ENCODE measurements at regions not wholly inside any gene's neighbourhood (a gene's known extent, or its start where the extent isn't known, plus 50 kb on each side); places are given as distances from the start of the nearest gene placed in this dataset.
A peak's percentile ranks its signal among the peaks of the same experiment; 100 is the strongest.

DNA sequence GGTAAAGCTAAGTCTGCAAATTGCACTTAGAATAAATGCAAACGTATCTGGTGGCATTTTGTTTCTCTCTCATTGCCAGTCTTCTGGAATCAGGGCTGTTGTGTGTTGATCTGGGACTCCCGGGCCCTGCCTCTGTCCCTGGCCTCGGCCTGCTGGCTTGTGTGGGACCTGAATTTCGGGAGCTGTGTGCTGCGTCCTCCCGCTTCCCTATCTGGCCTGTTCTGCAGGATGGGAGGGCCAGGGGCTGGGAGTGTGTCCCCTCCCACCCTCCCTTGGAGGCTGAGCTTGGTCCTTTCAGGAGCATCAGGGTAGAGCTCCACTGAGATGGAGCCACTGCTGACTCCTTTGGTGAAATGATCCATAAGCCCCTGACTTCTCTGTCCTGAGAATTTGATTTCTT lies 118.5 kb downstream of the ACKR3 start:
- H3K27me3 Mint-ChIP-seq, result no peaks in the 10 kb centered on the region
- no peaks in the 10 kb centered on the region for H3K36me3 Mint-ChIP-seq
- H3K9me3 Mint-ChIP-seq, result no peaks in the 10 kb centered on the region
- no peak overlapping the region for H3K4me3 Mint-ChIP-seq
- H3K27ac Mint-ChIP-seq, result no peak overlapping the region
- DNase-seq, result no peak
- no peaks in the 10 kb centered on the region for H3K4me1 Mint-ChIP-seq

DNA sequence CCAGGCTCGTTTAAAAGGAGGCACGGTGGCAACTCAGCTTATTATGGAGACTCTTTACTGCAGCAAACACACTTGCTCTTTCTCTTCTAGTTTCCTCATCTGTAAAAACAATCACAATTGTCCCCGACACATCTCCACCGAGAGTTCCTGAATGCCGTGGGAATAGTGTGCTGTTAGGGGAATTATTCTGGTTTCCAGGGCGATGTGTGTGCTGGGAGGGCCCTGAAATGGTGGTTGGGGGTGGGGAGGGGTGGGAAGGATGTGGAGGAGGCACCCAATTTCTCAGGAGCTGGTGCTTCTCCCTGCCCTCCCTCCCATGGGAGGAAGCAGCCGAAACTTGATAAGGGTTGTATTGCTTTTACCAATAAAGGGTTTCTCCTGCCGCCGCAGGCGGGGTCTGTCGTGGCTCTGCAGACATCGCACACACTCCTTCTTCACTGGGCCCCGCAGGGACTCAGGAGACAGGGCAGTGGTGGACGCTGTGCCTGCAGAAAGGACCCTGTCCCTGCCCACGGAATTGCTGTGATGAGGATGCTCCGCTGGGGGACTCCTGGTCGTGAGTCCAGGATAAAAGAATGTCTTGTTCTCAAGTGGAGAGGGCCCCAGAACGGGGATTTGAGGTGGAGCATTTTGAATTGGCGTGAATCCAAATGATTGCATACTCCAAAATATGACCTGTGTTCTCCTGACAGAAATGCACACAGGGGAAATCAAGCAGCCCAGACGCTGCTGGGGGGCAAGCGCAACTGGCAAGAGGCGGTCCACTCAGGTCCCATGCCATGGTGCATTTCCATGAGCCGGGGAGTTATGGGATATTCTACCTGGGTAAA lies 119.2 kb downstream of the ACKR3 start:
- DNase-seq, result no peak
- H3K9me3 Mint-ChIP-seq, result no peaks in the 10 kb centered on the region
- H3K36me3 Mint-ChIP-seq, result no peaks in the 10 kb centered on the region
- no peak overlapping the region for H3K27ac Mint-ChIP-seq
- no peak overlapping the region for H3K4me3 Mint-ChIP-seq
- no peaks in the 10 kb centered on the region for H3K4me1 Mint-ChIP-seq
- H3K27me3 Mint-ChIP-seq, result no peaks in the 10 kb centered on the region

DNA sequence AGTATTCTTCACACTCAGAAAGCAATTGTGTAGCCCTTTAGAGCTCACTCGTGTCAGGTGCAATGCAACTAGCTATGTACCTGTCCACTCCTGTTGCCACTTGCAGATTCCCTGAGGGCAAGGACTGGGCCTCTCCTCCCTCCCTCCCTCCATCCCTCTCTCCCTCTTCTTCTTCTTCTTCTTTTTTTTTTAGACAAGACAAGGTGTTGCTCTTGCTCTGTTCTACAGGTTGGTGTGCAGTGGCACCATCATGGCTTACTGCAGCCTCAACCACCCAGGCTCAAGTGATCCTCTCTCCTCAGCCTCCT lies 119.7 kb downstream of the ACKR3 start:
- H3K4me1 Mint-ChIP-seq, result no peaks in the 10 kb centered on the region
- DNase-seq, result no peak
- H3K27ac Mint-ChIP-seq, result no peak overlapping the region
- no peaks in the 10 kb centered on the region for H3K9me3 Mint-ChIP-seq
- H3K36me3 Mint-ChIP-seq, result no peaks in the 10 kb centered on the region
- no peaks in the 10 kb centered on the region for H3K27me3 Mint-ChIP-seq
- H3K4me3 Mint-ChIP-seq, result no peak overlapping the region

DNA sequence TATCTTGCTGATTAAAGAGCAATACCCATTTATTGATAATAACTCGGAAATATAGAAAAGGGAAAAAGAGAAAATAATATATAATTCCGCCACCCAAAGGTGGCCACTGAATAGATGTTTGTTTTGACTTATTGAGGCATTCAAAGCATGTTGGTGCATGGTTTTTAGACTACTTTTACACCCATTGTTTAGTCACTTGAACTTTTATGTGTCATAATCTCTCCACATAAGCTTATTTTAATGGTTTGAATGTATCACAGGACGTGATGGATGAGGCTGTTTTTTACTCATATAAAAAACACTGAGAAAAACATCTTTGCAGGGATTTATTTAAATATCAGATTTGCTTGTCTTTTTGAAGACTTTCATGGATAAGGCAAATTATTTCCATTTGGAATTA lies 120.4 kb downstream of the ACKR3 start:
- Mint-ChIP-seq H3K9me3 (no peaks in the 10 kb centered on the region), H3K4me1 (no peaks in the 10 kb centered on the region), H3K4me3 (no peak overlapping the region), H3K27ac (no peak overlapping the region), H3K36me3 (no peaks in the 10 kb centered on the region), H3K27me3 (no peaks in the 10 kb centered on the region)
- no peak for DNase-seq

DNA sequence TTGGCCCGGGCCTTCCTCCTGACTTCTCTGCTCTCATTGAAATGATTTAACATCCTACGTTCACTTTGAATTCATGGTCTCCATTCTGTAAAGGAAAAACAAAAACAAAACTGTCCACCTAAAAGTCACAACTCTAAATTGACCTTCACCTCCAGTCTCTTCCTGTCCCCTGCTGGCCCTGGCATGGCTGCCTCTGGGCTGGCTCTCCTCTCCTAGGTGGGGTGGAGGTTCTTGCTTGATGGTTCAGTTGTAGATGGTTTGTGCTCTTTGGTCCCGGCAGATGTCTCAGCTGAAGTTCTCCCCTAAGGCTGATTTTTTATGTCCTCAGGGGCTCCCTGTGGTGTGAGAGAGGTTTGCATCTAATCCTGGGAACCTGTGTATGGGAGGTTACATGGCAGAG lies 121.1 kb downstream of the ACKR3 start:
- H3K36me3 Mint-ChIP-seq, result no peaks in the 10 kb centered on the region
- H3K27me3 Mint-ChIP-seq, result no peaks in the 10 kb centered on the region
- DNase-seq, result no peak
- no peak overlapping the region for H3K4me3 Mint-ChIP-seq
- H3K27ac Mint-ChIP-seq, result no peak overlapping the region
- no peaks in the 10 kb centered on the region for H3K4me1 Mint-ChIP-seq
- no peaks in the 10 kb centered on the region for H3K9me3 Mint-ChIP-seq

DNA sequence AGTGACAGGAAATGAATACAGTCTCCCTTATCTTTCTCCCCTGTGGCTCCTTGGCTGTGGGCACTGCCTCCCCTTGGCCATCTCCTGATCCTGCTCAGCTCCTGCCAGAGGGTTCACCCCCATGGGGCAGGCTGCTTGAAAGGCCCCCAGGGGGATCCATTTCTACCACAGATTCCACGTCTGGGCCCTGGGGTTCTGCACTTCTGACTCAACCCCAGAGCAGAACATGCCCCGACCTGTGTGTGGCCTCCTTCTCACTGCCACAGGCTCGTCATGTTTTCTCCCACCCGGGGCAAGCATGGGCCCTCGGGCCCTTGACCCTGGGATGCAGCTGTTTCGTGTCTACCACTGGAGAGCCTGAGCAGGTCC lies 122.2 kb downstream of the ACKR3 start:
- Mint-ChIP-seq H3K4me3 (no peak overlapping the region), H3K27ac (no peak overlapping the region), H3K9me3 (no peaks in the 10 kb centered on the region), H3K4me1 (no peaks in the 10 kb centered on the region), H3K36me3 (no peaks in the 10 kb centered on the region), H3K27me3 (no peaks in the 10 kb centered on the region)
- DNase-seq, result no peak

DNA sequence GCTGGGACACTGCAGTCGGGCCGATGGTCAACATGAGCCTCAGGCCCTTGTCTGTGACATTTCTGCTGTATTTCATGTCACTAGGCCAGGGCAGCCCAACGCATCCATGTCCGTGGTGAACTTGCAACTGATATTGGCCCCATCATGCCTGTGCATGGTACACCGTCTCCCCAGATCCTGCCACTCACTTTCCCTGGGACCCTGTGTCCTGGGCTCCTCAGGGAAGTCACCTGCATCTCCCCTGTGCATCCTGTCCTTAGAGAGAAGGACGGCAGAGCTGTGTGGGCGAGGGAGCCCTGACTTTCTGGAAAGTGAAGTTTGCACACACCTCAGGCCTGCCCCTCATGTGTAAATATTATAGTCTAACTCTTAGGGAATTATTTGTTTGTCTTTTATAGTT lies 123.3 kb downstream of the ACKR3 start:
- H3K27me3 Mint-ChIP-seq, result no peaks in the 10 kb centered on the region
- no peaks in the 10 kb centered on the region for H3K4me1 Mint-ChIP-seq
- no peaks in the 10 kb centered on the region for H3K9me3 Mint-ChIP-seq
- H3K4me3 Mint-ChIP-seq, result no peak overlapping the region
- H3K27ac Mint-ChIP-seq, result no peak overlapping the region
- no peak for DNase-seq
- H3K36me3 Mint-ChIP-seq, result no peaks in the 10 kb centered on the region

DNA sequence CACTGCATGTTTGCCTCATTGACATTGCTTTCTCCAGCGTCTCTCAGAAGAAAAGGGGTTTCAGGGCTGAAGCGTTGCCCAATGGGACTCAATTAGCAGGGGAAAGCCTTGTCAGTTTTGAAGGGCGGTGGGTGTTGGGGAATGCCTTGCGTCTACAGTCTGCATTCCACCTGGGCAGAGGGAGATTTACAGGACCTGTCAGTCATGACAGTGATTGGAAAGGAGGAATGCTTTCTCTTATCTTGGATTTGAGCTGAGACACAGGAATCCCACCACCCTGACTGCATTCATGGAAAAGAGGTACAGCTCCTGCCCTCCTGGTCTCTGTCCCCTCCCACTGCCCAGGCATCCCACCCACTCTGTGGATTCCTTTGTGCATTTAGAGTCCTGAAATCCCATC lies 123.9 kb downstream of the ACKR3 start:
- no peaks in the 10 kb centered on the region for H3K9me3 Mint-ChIP-seq
- H3K27me3 Mint-ChIP-seq, result no peaks in the 10 kb centered on the region
- DNase-seq, result no peak
- no peaks in the 10 kb centered on the region for H3K36me3 Mint-ChIP-seq
- H3K4me3 Mint-ChIP-seq, result no peak overlapping the region
- peak overlapping the region; percentile 17 for H3K27ac Mint-ChIP-seq
- H3K4me1 Mint-ChIP-seq, result no peaks in the 10 kb centered on the region

DNA sequence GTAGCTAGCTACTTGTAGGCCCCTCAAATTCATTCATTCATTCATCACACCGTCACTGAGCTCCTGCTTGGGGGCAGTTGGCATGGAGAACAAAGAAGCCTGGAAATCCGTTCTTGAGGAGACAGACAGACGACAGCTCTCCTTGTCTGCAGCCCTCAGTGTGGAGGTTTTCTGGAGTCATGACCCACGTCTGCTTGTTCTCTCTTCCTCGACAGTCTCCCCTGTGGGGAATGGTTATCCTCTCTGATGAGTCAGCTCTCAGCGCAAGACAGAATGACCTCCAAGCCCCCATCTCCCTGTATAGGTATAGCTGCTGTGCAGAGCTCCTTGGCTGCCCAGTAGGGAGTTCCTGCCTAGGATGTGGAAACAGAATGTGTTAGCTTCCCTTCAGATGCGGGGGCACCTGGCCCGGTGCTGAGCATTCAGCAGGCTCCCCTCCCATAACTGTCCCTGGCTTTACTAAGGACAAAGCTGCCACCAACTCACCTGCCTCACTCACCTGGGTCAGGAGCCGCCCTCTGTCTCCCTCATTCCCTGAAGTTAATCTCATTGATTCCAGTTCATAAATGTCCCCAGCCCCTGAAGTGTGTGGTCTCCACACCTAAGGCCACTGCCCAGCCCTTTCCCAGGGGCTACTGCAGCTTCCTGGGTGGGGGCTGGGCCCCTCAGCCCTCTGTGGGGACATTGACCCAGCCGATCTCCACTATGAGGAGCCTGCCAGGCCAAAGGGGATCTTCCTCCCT lies 124.7 kb downstream of the ACKR3 start:
- Mint-ChIP-seq H3K36me3 (no peaks in the 10 kb centered on the region), H3K9me3 (no peaks in the 10 kb centered on the region), H3K27me3 (no peaks in the 10 kb centered on the region), H3K4me1 (no peaks in the 10 kb centered on the region), H3K4me3 (no peak overlapping the region), H3K27ac (no peak overlapping the region)
- no peak for DNase-seq

DNA sequence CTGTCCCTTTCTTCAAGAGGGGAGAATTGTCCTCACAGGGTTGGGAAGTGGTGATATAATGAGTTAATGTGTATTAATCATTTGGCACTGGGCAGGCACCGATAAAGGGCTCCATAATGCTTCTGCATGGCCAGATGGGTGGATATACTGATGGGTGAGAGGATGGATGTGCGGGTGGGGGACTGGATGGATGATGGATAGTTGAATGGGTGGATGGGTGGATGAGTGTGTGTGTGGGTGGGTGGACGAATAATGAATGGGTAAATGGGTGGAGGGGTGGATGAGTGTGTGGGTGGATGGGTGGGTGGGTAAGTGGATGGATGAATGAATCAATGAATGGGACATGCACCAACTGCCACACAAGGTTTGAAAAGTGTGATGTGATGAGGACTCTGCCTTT lies 127.2 kb downstream of the ACKR3 start:
- H3K27me3 Mint-ChIP-seq, result no peaks in the 10 kb centered on the region
- no peak for DNase-seq
- no peak overlapping the region for H3K27ac Mint-ChIP-seq
- no peaks in the 10 kb centered on the region for H3K36me3 Mint-ChIP-seq
- no peak overlapping the region for H3K4me3 Mint-ChIP-seq
- no peaks in the 10 kb centered on the region for H3K9me3 Mint-ChIP-seq
- no peaks in the 10 kb centered on the region for H3K4me1 Mint-ChIP-seq

DNA sequence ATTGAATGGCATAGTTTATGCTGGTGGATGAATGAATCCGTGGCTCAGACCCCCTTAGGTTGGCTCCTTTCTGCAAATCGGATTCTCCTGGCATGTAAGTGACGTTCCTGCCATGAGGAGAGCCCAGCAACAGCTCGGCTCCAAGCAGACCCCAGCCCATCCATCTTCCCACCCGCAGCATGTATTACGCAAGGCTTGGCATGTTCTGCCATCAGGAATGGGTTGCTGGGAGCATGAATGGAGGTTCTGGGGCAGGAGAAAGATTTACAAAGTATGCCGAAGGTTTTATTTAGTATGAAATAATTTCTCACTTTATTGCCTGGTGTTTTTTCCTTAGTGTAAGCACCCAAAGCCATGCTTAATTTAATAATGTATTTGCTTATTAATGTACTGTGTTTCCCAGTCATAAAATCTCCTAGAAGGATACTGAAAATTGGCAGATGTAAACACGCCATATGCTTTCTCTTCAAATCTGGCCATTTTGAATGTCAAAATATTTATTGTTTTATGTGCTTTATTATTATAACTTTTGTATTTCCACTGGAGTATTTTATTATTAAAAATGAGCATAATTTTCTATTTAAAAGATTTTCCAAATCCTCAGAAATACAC lies 128.5 kb downstream of the ACKR3 start:
- Mint-ChIP-seq H3K27ac (no peak overlapping the region), H3K4me3 (no peak overlapping the region), H3K9me3 (no peaks in the 10 kb centered on the region), H3K4me1 (no peaks in the 10 kb centered on the region), H3K27me3 (no peaks in the 10 kb centered on the region), H3K36me3 (no peaks in the 10 kb centered on the region)
- DNase-seq, result no peak

DNA sequence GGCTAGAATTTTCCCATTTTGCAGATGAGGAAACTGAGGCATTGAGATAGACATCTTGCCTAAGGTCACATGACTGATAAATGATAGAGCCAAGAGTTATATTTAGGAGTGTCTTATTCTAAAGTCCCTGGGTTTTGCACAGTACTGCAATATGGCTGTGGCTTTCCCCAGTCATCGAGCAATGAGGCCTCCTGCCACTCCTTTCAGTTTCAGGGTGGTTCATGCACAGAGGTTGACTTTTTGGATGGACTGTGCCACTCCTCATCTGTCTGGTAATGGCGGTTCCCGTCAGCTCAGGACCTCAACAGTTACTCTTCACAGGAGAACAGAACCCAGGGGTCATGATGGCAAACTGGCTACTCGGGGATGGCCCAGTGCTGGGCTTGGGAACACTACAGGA lies 131.1 kb downstream of the ACKR3 start:
- Mint-ChIP-seq H3K9me3 (no peaks in the 10 kb centered on the region), H3K4me1 (no peaks in the 10 kb centered on the region), H3K27me3 (no peaks in the 10 kb centered on the region), H3K36me3 (no peaks in the 10 kb centered on the region), H3K4me3 (no peak overlapping the region), H3K27ac (no peak overlapping the region)
- DNase-seq, result no peak

DNA sequence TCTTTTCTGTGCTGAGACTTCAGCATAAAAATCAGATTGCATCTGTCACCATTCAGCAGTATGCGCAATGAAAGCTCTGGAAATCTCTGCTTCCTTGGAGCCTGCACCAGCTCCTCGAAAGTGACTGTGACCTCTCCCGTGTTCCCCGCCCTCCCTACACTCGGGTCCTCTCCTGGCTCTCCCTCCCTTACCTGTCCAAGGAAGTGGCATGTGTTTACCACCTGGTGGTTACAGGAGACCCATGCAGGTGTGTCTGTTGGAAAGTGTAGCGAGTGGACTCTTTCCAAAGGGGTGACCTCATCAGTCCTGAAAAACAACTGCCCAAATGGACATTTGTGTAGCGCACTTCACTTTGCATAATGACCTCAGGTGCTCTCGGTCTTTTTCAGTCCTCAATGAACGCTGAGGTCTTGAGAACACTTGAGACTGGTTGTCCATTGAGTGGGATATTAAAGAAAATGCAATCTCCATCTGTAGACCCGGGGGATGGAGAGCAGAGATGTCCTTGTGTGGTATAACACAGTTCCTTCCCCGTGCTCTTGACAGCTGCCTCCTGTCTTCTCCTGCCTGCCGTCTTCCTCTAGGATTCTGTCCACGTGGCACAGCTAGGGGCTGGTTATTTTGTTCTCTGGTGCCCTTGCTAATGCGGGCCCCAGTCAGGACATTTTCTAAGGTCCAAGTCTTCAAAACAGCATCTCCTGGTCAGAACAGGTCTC lies 133.2 kb downstream of the ACKR3 start:
- H3K27ac Mint-ChIP-seq, result no peak overlapping the region
- H3K4me3 Mint-ChIP-seq, result no peak overlapping the region
- H3K27me3 Mint-ChIP-seq, result no peaks in the 10 kb centered on the region
- no peak for DNase-seq
- no peaks in the 10 kb centered on the region for H3K4me1 Mint-ChIP-seq
- H3K36me3 Mint-ChIP-seq, result no peaks in the 10 kb centered on the region
- H3K9me3 Mint-ChIP-seq, result no peaks in the 10 kb centered on the region

DNA sequence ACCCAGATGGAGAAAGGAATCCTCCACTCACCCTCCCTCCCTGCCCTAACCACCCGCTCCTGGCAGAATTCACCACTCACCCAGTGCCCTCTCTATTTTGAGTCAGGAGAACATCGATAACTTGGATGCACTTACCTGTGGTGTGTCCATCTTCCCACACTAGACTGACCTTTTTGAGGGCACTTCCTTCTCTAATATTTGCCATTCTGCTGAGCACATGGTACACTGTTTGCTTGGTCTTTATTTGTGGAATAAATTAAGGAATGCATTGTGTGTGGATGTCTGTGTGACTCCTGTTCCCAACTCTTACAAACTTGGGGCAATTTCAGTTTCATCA lies 133.7 kb downstream of the ACKR3 start:
- Mint-ChIP-seq H3K36me3 (no peaks in the 10 kb centered on the region), H3K27me3 (no peaks in the 10 kb centered on the region), H3K27ac (no peak overlapping the region), H3K9me3 (no peaks in the 10 kb centered on the region), H3K4me3 (no peak overlapping the region), H3K4me1 (no peaks in the 10 kb centered on the region)
- DNase-seq, result no peak

DNA sequence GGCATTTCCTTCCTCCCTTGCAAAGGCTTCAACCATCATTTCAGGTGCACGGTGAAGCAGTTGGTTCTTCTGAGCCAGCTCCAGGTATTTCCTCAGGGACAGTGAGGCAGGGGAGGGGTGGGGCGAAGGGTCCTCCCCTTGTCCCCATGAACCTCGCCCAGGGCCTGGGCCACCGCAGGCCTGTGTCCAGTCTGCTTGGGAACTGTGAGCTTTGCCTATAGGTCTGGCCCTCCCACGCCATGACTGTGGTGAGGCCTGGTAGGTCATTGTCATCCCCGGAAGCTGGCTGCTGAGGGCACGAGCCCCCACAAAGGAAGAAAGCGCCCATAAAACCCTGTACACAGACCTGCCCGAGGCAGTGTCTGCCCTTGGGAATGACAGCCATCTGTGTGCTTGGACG lies 134.3 kb downstream of the ACKR3 start:
- H3K36me3 Mint-ChIP-seq, result no peaks in the 10 kb centered on the region
- H3K27ac Mint-ChIP-seq, result no peak overlapping the region
- no peak for DNase-seq
- H3K9me3 Mint-ChIP-seq, result no peaks in the 10 kb centered on the region
- H3K4me1 Mint-ChIP-seq, result no peaks in the 10 kb centered on the region
- no peak overlapping the region for H3K4me3 Mint-ChIP-seq
- no peaks in the 10 kb centered on the region for H3K27me3 Mint-ChIP-seq
